ENCODE measurements at regions not wholly inside any gene's neighbourhood (a gene's known extent, or its start where the extent isn't known, plus 50 kb on each side); places are given as distances from the start of the nearest gene placed in this dataset.

GRCh38 chr12:42801271-42801670 is 211.7 kb upstream of the PRICKLE1 start:
- ChIA-PET CTCF (no interaction called here), POLR2A (no interaction called here)
- Mint-ChIP-seq H3K4me3 (no peak overlapping the region), H3K27me3 (ENCODE audit: low read depth) (peaks cover 9% of the 10 kb centered on the region), H3K27ac (no peak overlapping the region), H3K9me3 (peaks cover 27% of the 10 kb centered on the region), H3K4me1 (peaks cover 43% of the 10 kb centered on the region), H3K36me3 (no peaks in the 10 kb centered on the region)
- ATAC-seq (no peak), DNase-seq (ENCODE audit: low spot score) (no peak)
- TF ChIP-seq CBFB (CRISPR knock-in tag; IDR thresholded peaks at IDR 0.05; ENCODE audit: low read depth) (no peak), SMAD3 (CRISPR knock-in tag; IDR thresholded peaks at IDR 0.05; ENCODE audit: borderline replicate concordance) (no peak), FOXP4 (CRISPR knock-in tag; IDR thresholded peaks at IDR 0.05) (no peak), ATF6 (CRISPR knock-in tag; IDR thresholded peaks at IDR 0.05) (no peak), ZNF263 (CRISPR knock-in tag; IDR thresholded peaks at IDR 0.05; ENCODE audit: low read depth) (no peak)

GRCh38 chr12:42799966-42800365 is 210.4 kb upstream of the PRICKLE1 start:
- no peak overlapping the region for H3K4me3 Mint-ChIP-seq
- H3K4me1 Mint-ChIP-seq, result peaks cover 36% of the 10 kb centered on the region
- H3K9me3 Mint-ChIP-seq, result peaks cover 23% of the 10 kb centered on the region
- ATAC-seq (no peak), DNase-seq (ENCODE audit: low spot score) (no peak)
- no peaks in the 10 kb centered on the region for H3K36me3 Mint-ChIP-seq
- peaks cover 7% of the 10 kb centered on the region for H3K27me3 Mint-ChIP-seq (ENCODE audit: low read depth)
- POLR2A ChIA-PET, result no interaction called here
- no peak overlapping the region for H3K27ac Mint-ChIP-seq
- CTCF ChIA-PET, result no interaction called here
- TF ChIP-seq ZNF416 (CRISPR knock-in tag; IDR thresholded peaks at IDR 0.05), result no peak
- TF ChIP-seq MXD4 (CRISPR knock-in tag; IDR thresholded peaks at IDR 0.05; ENCODE audit: borderline replicate concordance), result no peak
- no peak for TF ChIP-seq OVOL2 (CRISPR knock-in tag; IDR thresholded peaks at IDR 0.05; ENCODE audit: borderline replicate concordance)
- TF ChIP-seq ELF4 (CRISPR knock-in tag; IDR thresholded peaks at IDR 0.05; ENCODE audit: low read depth), result no peak
- no peak for TF ChIP-seq AFF4 (CRISPR knock-in tag; IDR thresholded peaks at IDR 0.05; ENCODE audit: borderline replicate concordance)
- TF ChIP-seq ATF6 (CRISPR knock-in tag; IDR thresholded peaks at IDR 0.05), result no peak
- no peak for TF ChIP-seq ZMAT4 (CRISPR knock-in tag; IDR thresholded peaks at IDR 0.05)
- no peak for TF ChIP-seq SMAD3 (CRISPR knock-in tag; IDR thresholded peaks at IDR 0.05; ENCODE audit: borderline replicate concordance)
- TF ChIP-seq ERG (CRISPR knock-in tag; IDR thresholded peaks at IDR 0.05), result no peak
- TF ChIP-seq CDX4 (CRISPR knock-in tag; IDR thresholded peaks at IDR 0.05; ENCODE audit: borderline replicate concordance), result no peak
- TF ChIP-seq NR3C1 (CRISPR knock-in tag; conservative IDR thresholded peaks at IDR 0.05; ENCODE audit: low read depth), result no peak
- TF ChIP-seq GABPB1 (CRISPR knock-in tag; IDR thresholded peaks at IDR 0.05), result no peak
- TF ChIP-seq E2F5 (CRISPR knock-in tag; IDR thresholded peaks at IDR 0.05), result no peak
- TF ChIP-seq ZSCAN18 (CRISPR knock-in tag; IDR thresholded peaks at IDR 0.05), result no peak
- no peak for TF ChIP-seq ZBTB43 (CRISPR knock-in tag; IDR thresholded peaks at IDR 0.05)

All from WTC11 (cell line).